H1 (cell line): ENCODE measurements at regions not wholly inside any gene's neighbourhood (a gene's known extent, or its start where the extent isn't known, plus 50 kb on each side); places are given as distances from the start of the nearest gene placed in this dataset.

ENCODE experiments used
- CTCF ChIA-PET: fragments of 300-600 bp; sonication (Branson Sonifier 250); formaldehyde crosslinking; loops from one replicate; lab custom pipeline; 2021; ENCODE audit not compliant: partially characterized antibody; lab: Charles Lee
- POLR2A ChIA-PET: fragments of 300-600 bp; sonication (Branson Sonifier 250); formaldehyde crosslinking; loops from one replicate; lab custom pipeline; 2021; ENCODE audit warnings: inconsistent platforms; ENCODE audit not compliant: partially characterized antibody; lab: Charles Lee
- DNase-seq, 2 experiments: peaks; one replicate each; pipeline versions ENCODE4 v3.0.0 to v3.0.0-alpha.2; 2010 to 2022; ENCODE audit warnings: low spot score in 2 of 2, low read depth in 1 of 2, mixed read lengths in 1 of 2
- FAIRE-seq: peaks from 2 replicates; lab custom pipeline; 2011; peaks lifted over from hg19 to GRCh38; lab: Jason Lieb, UNC
- H2AFZ ChIP-seq: 2 replicates; pipeline ENCODE4 v1.8.1; 2012; ENCODE audit warnings: low read length, inconsistent platforms
- H2AK5ac ChIP-seq: 2 replicates; pipeline ENCODE4 v1.6.1; 2013; ENCODE audit warnings: low read depth, low read length
- H2BK120ac ChIP-seq: replicated peaks from 2 replicates; pipeline ENCODE3; 2013; ENCODE audit warnings: low read depth, low read length, inconsistent platforms
- H2BK12ac ChIP-seq: 2 replicates; pipeline ENCODE4 v1.6.1; 2013; ENCODE audit warnings: low read depth, low read length
- H2BK15ac ChIP-seq: 2 replicates; pipeline ENCODE4 v1.6.1; 2013; ENCODE audit warnings: low read length
- H2BK20ac ChIP-seq: 2 replicates; pipeline ENCODE4 v1.6.1; 2013; ENCODE audit warnings: low read length
- H2BK5ac ChIP-seq: 2 replicates; pipeline ENCODE4 v1.6.1; 2013; ENCODE audit warnings: low read depth, low read length
- H3K14ac ChIP-seq: 2 replicates; pipeline ENCODE4 v1.6.1; 2013; ENCODE audit warnings: inconsistent platforms; ENCODE audit not compliant: insufficient read length
- H3K18ac ChIP-seq: 2 replicates; pipeline ENCODE4 v1.6.1; 2013; ENCODE audit warnings: low read length; ENCODE audit errors: extremely low read depth
- H3K23ac ChIP-seq: 2 replicates; pipeline ENCODE4 v1.6.1; 2013; ENCODE audit warnings: inconsistent platforms; ENCODE audit not compliant: insufficient read length
- H3K23me2 ChIP-seq: 2 replicates; pipeline ENCODE4 v1.6.1; 2013; ENCODE audit warnings: low read depth, low read length
- H3K27ac ChIP-seq: 2 replicates; pipeline ENCODE4 v1.6.1; 2011; ENCODE audit warnings: low read depth, low read length, inconsistent platforms
- H3K27me3 ChIP-seq, 4 experiments: replicated peaks in 1 of 4; 1 replicate in 1 of 4; 2 replicates in 3 of 4; pipeline versions ENCODE4 v1.6.1 to v1.8.1; 2011 to 2013; ENCODE audit warnings: low read length in 3 of 4, mild to moderate bottlenecking in 3 of 4, inconsistent platforms in 2 of 4, mixed read lengths in 2 of 4, moderate library complexity in 1 of 4; ENCODE audit not compliant: control insufficient read depth in 3 of 4, insufficient read depth in 3 of 4; ENCODE audit errors: extremely low read depth in 1 of 4
- H3K36me3 ChIP-seq, 4 experiments: 2 replicates each; pipeline versions ENCODE4 v1.6.1 to v1.8.1; 2011 to 2013; ENCODE audit warnings: mild to moderate bottlenecking in 4 of 4, low read length in 3 of 4, moderate library complexity in 2 of 4, control low read depth in 1 of 4, inconsistent platforms in 1 of 4; ENCODE audit not compliant: insufficient read depth in 4 of 4, control insufficient read depth in 2 of 4
- H3K4ac ChIP-seq: replicated peaks from 2 replicates; pipeline ENCODE3; 2013; ENCODE audit warnings: low read length, low read depth, mixed read lengths, inconsistent platforms; ENCODE audit not compliant: insufficient read length
- H3K4me1 ChIP-seq, 4 experiments: replicated peaks in 1 of 4; 1 replicate in 1 of 4; 2 replicates in 3 of 4; pipeline versions ENCODE4 v1.6.1 to v1.8.1; 2011 to 2013; ENCODE audit warnings: low read length in 3 of 4, inconsistent platforms in 2 of 4, mixed read lengths in 1 of 4; ENCODE audit not compliant: insufficient read depth in 4 of 4, control insufficient read depth in 3 of 4
- H3K4me2 ChIP-seq, 2 experiments: 2 replicates each; pipeline versions ENCODE4 v1.6.1 to v1.8.1; 2011 to 2013; ENCODE audit warnings: low read depth in 2 of 2, low read length in 2 of 2, control low read depth in 1 of 2, inconsistent platforms in 1 of 2, mild to moderate bottlenecking in 1 of 2; ENCODE audit not compliant: insufficient read depth in 1 of 2
- H3K4me3 ChIP-seq, 4 experiments: fragments of 200-600, 300-600 bp in 1 of 4; sonication (generic), shearing (Covaris generic), sonication (Bioruptor Twin) in 1 of 4; 2 replicates each; pipeline versions ENCODE4 v1.5.1 to v1.8.1; 2011 to 2016; ENCODE audit warnings: low read length in 4 of 4, low read depth in 3 of 4, control low read depth in 2 of 4, inconsistent platforms in 2 of 4, mild to moderate bottlenecking in 2 of 4, mixed read lengths in 1 of 4, moderate library complexity in 1 of 4; ENCODE audit not compliant: insufficient read depth in 2 of 4; ENCODE audit errors: extremely low read depth in 1 of 4
- H3K56ac ChIP-seq: replicated peaks from 2 replicates; pipeline ENCODE3; 2013; ENCODE audit warnings: low read depth, mild to moderate bottlenecking, mixed read lengths, low read length, inconsistent platforms; ENCODE audit not compliant: insufficient read length
- H3K79me1 ChIP-seq: 2 replicates; pipeline ENCODE4 v1.6.1; 2013; ENCODE audit warnings: low read depth, low read length, control low read depth
- H3K79me2 ChIP-seq, 2 experiments: 2 replicates each; pipeline versions ENCODE4 v1.6.1 to v1.8.1; 2012 to 2013; ENCODE audit warnings: low read length in 2 of 2, mild to moderate bottlenecking in 2 of 2, inconsistent platforms in 1 of 2; ENCODE audit not compliant: insufficient read depth in 2 of 2, control insufficient read depth in 1 of 2
- H3K9ac ChIP-seq, 4 experiments: replicated peaks in 1 of 4; 1 replicate in 1 of 4; 2 replicates in 3 of 4; pipeline versions ENCODE4 v1.6.1 to v1.8.1; 2011 to 2013; ENCODE audit warnings: low read depth in 3 of 4, low read length in 3 of 4, control low read depth in 2 of 4, mild to moderate bottlenecking in 2 of 4, moderate library complexity in 2 of 4, inconsistent platforms in 1 of 4; ENCODE audit errors: extremely low read depth in 1 of 4
- H3K9me3 ChIP-seq, 2 experiments: 2 replicates each; pipeline versions ENCODE4 v1.6.1 to v1.8.1; 2012 to 2013; ENCODE audit warnings: mild to moderate bottlenecking in 2 of 2, moderate library complexity in 2 of 2, control low read depth in 1 of 2, inconsistent platforms in 1 of 2, low read depth in 1 of 2, low read length in 1 of 2, mixed read lengths in 1 of 2; ENCODE audit not compliant: insufficient read depth in 2 of 2
- H4K20me1 ChIP-seq, 2 experiments: replicated peaks in 1 of 2; 2 replicates each; pipeline versions ENCODE3 to v1.8.1; 2011 to 2013; ENCODE audit warnings: inconsistent platforms in 2 of 2, low read length in 2 of 2, mild to moderate bottlenecking in 1 of 2; ENCODE audit not compliant: insufficient read depth in 2 of 2, control insufficient read depth in 1 of 2
- H4K5ac ChIP-seq: 2 replicates; pipeline ENCODE4 v1.6.1; 2013; ENCODE audit warnings: low read length, low read depth, mixed read lengths, inconsistent platforms; ENCODE audit not compliant: insufficient read length
- H4K8ac ChIP-seq: 2 replicates; pipeline ENCODE4 v1.8.0; 2013; ENCODE audit warnings: mild to moderate bottlenecking, moderate library complexity, low read length, inconsistent platforms; ENCODE audit not compliant: insufficient read depth; ENCODE audit errors: extremely low read depth
- H4K91ac ChIP-seq: replicated peaks from 2 replicates; pipeline ENCODE3; 2013; ENCODE audit warnings: low read length, mixed read lengths, inconsistent platforms; ENCODE audit not compliant: insufficient read length
- WGBS, 2 experiments: shearing (Covaris generic) in 1 of 2; methylation state at CpG; one replicate each; pipeline versions ENCODE4 v1.1.6 to v1.1.7; 2013 to 2015; ENCODE audit warnings: low lambda C conversion rate in 2 of 2, mixed read lengths in 2 of 2, inconsistent platforms in 1 of 2, low coverage in 1 of 2, missing lambda C conversion rate in 1 of 2; ENCODE audit not compliant: insufficient replicate concordance in 2 of 2, insufficient coverage in 1 of 2, insufficient read length in 1 of 2; ENCODE audit errors: extremely low coverage in 1 of 2, missing lambda C conversion rate in 1 of 2; 5-methylcytosine and 5-hydroxymethylcytosine counted together
- TF ChIP-seq, protein P1 (sequence below): IDR thresholded peaks from 2 replicates; pipeline ENCODE4 v1.6.1; 2012; ENCODE audit warnings: inconsistent platforms

GRCh38 chr3:144921710-144922109, 950.1 kb downstream of the DIPK2A start:
- no peak overlapping the region for H3K4me2 ChIP-seq
- H3K4ac ChIP-seq = no peak overlapping the region
- H2BK20ac ChIP-seq = no peak overlapping the region
- ChIA-PET CTCF (interaction anchor here (0.7 kb wide), 1 partner anchor 1268 kb away, joined by 3 read pairs; no protein-coding TSS in a partner anchor), POLR2A (no interaction called here)
- TF ChIP-seq, protein P1, sequence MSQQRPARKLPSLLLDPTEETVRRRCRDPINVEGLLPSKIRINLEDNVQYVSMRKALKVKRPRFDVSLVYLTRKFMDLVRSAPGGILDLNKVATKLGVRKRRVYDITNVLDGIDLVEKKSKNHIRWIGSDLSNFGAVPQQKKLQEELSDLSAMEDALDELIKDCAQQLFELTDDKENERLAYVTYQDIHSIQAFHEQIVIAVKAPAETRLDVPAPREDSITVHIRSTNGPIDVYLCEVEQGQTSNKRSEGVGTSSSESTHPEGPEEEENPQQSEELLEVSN = no peak
- no peaks in the 10 kb centered on the region for H3K79me2 ChIP-seq
- no peaks in the 10 kb centered on the region for H3K79me1 ChIP-seq
- H3K56ac ChIP-seq = no peak overlapping the region
- no peak overlapping the region for H3K27ac ChIP-seq
- H3K23ac ChIP-seq = no peak overlapping the region
- H2BK120ac ChIP-seq = no peak overlapping the region
- no peak overlapping the region for H3K14ac ChIP-seq
- no peak overlapping the region for H2BK15ac ChIP-seq
- no peaks in the 10 kb centered on the region for H3K4me1 ChIP-seq
- H2AK5ac ChIP-seq = no peak overlapping the region
- no peak overlapping the region for H3K9ac ChIP-seq
- H2BK12ac ChIP-seq = no peak overlapping the region
- H2BK5ac ChIP-seq = no peak overlapping the region
- no peaks in the 10 kb centered on the region for H3K36me3 ChIP-seq
- H4K20me1 ChIP-seq = no peaks in the 10 kb centered on the region
- no peak overlapping the region for H3K4me3 ChIP-seq
- peak overlapping the region; percentile 32; the same call in 1 of the 2 replicates for H2AFZ ChIP-seq
- WGBS, 2 experiments = 85% methylated on average over 4 of the region's 4 CpGs; no CpG with 5 or more reads in 1 of the 2 experiments
- FAIRE-seq (no peak), DNase-seq (no peak)
- no peak overlapping the region for H3K18ac ChIP-seq
- no peaks in the 10 kb centered on the region for H3K23me2 ChIP-seq
- no peak overlapping the region for H4K8ac ChIP-seq
- H3K9me3 ChIP-seq = no peaks in the 10 kb centered on the region
- no peak overlapping the region for H4K5ac ChIP-seq
- no peaks in the 10 kb centered on the region for H3K27me3 ChIP-seq
- H4K91ac ChIP-seq = no peak overlapping the region
